IMR-90 (cell line): ENCODE measurements at regions not wholly inside any gene's neighbourhood (a gene's known extent, or its start where the extent isn't known, plus 50 kb on each side); places are given as distances from the start of the nearest gene placed in this dataset.

Source experiments
- ATAC-seq: fragments of 200-7000 bp; cut with Tn5 transposase; 2 replicates; pipeline ENCODE4 v1.9.1; 2020; ENCODE audit warnings: low read depth, mild to moderate bottlenecking, moderate library complexity
- BruUV-seq: library from RNA; stranded (reverse); fragments of 400-500 nt; replicated peaks from 2 replicates; lab custom pipeline; 2021; lab: Mats Ljungman, UMichigan
- CTCF ChIA-PET: fragments of 300-600 bp; formaldehyde crosslinking; extraction: SDS; loops from one replicate; lab custom pipeline; 2021; ENCODE audit warnings: antibody characterized with exemption; lab: Yijun Ruan, JAX
- POLR2A ChIA-PET: fragments of 300-600 bp; sonication (Branson Sonifier 250); formaldehyde crosslinking; loops from one replicate; lab custom pipeline; 2022; ENCODE audit warnings: antibody characterized with exemption; ENCODE audit not compliant: unreplicated experiment; lab: Charles Lee
- DNase-seq: peaks from one replicate; pipeline ENCODE4 v3.0.0; 2013
- H2AFZ ChIP-seq: replicated peaks from 2 replicates; pipeline ENCODE3; 2013; ENCODE audit warnings: low read length, mild to moderate bottlenecking; ENCODE audit not compliant: poor library complexity
- H2AK5ac ChIP-seq: 2 replicates; pipeline ENCODE4 v1.6.1; 2013; ENCODE audit warnings: low read depth, low read length, inconsistent platforms
- H2AK9ac ChIP-seq: replicated peaks from 2 replicates; pipeline ENCODE3; 2013; ENCODE audit warnings: mild to moderate bottlenecking, low read depth, low read length, moderate library complexity; ENCODE audit not compliant: poor library complexity
- H2BK120ac ChIP-seq: 2 replicates; pipeline ENCODE4 v1.6.1; 2013; ENCODE audit warnings: low read depth, low read length, inconsistent platforms
- H2BK15ac ChIP-seq: 3 replicates; pipeline ENCODE4 v1.6.1; 2013; ENCODE audit warnings: low read depth, low read length, inconsistent platforms
- H2BK20ac ChIP-seq: 2 replicates; pipeline ENCODE4 v1.6.1; 2013; ENCODE audit warnings: low read depth, mild to moderate bottlenecking, inconsistent platforms, low read length, moderate library complexity
- H2BK5ac ChIP-seq: 2 replicates; pipeline ENCODE4 v1.6.1; 2013; ENCODE audit warnings: mild to moderate bottlenecking, low read depth, low read length, inconsistent platforms; ENCODE audit not compliant: poor library complexity, severe bottlenecking
- H3K14ac ChIP-seq: replicated peaks from 2 replicates; pipeline ENCODE4 v1.6.1; 2013; ENCODE audit warnings: low read depth, low read length, inconsistent platforms
- H3K18ac ChIP-seq: 2 replicates; pipeline ENCODE4 v1.6.1; 2013; ENCODE audit warnings: low read depth, low read length, control low read depth
- H3K23ac ChIP-seq: 2 replicates; pipeline ENCODE4 v1.6.1; 2013; ENCODE audit warnings: low read depth, low read length, inconsistent platforms
- H3K27ac ChIP-seq: 2 replicates; pipeline ENCODE4 v1.5.1; 2013; ENCODE audit warnings: mild to moderate bottlenecking, control low read depth, low read length; ENCODE audit not compliant: insufficient read depth
- H3K27me3 ChIP-seq: 2 replicates; pipeline ENCODE4 v1.6.1; 2013; ENCODE audit warnings: low read length; ENCODE audit not compliant: control insufficient read depth, insufficient read depth
- H3K36me3 ChIP-seq: 2 replicates; pipeline ENCODE4 v1.6.1; 2013; ENCODE audit warnings: low read length, mixed read lengths; ENCODE audit not compliant: control insufficient read depth, insufficient read depth
- H3K4ac ChIP-seq: 2 replicates; pipeline ENCODE4 v1.6.1; 2013; ENCODE audit warnings: low read depth, low read length, inconsistent platforms
- H3K4me1 ChIP-seq: 2 replicates; pipeline ENCODE4 v1.6.1; 2013; ENCODE audit warnings: low read length, mixed read lengths; ENCODE audit not compliant: control insufficient read depth, insufficient read depth
- H3K4me2 ChIP-seq: 2 replicates; pipeline ENCODE4 v1.6.1; 2013; ENCODE audit warnings: low read depth, mild to moderate bottlenecking, control low read depth, low read length, moderate library complexity
- H3K4me3 ChIP-seq: 2 replicates; pipeline ENCODE4 v1.5.1; 2013; ENCODE audit warnings: low read depth, mild to moderate bottlenecking, control low read depth, low read length, moderate library complexity; ENCODE audit not compliant: insufficient read depth
- H3K56ac ChIP-seq: 2 replicates; pipeline ENCODE4 v1.6.1; 2013; ENCODE audit warnings: low read length, inconsistent platforms; ENCODE audit not compliant: insufficient read depth; ENCODE audit errors: extremely low read depth
- H3K79me1 ChIP-seq, 2 experiments: 2 replicates each; pipeline ENCODE4 v1.6.1; 2013; ENCODE audit warnings: low read length in 2 of 2, inconsistent platforms in 1 of 2, low read depth in 1 of 2
- H3K9ac ChIP-seq: 2 replicates; pipeline ENCODE4 v1.6.1; 2013; ENCODE audit warnings: low read depth, low read length, control low read depth
- H3K9me1 ChIP-seq: 2 replicates; pipeline ENCODE4 v1.6.1; 2013; ENCODE audit warnings: low read length, inconsistent platforms; ENCODE audit not compliant: insufficient read depth
- H3K9me3 ChIP-seq: 2 replicates; pipeline ENCODE4 v1.6.1; 2013; ENCODE audit warnings: low read length; ENCODE audit not compliant: control insufficient read depth, insufficient read depth
- H4K20me1 ChIP-seq: 2 replicates; pipeline ENCODE4 v1.6.1; 2013; ENCODE audit warnings: low read length, inconsistent platforms; ENCODE audit not compliant: insufficient read depth
- H4K5ac ChIP-seq: 2 replicates; pipeline ENCODE4 v1.6.1; 2013; ENCODE audit warnings: mild to moderate bottlenecking, low read depth, low read length, control low read depth
- H4K8ac ChIP-seq, 2 experiments: 2 replicates each; pipeline ENCODE4 v1.6.1; 2013; ENCODE audit warnings: low read depth in 2 of 2, low read length in 2 of 2, control low read depth in 1 of 2, inconsistent platforms in 1 of 2
- H4K91ac ChIP-seq: 2 replicates; pipeline ENCODE4 v1.6.1; 2013; ENCODE audit warnings: low read depth, low read length, inconsistent platforms; ENCODE audit not compliant: insufficient read depth
- POLR2A ChIP-seq: IDR thresholded peaks from 2 replicates; pipeline ENCODE4 v1.6.1; 2012; ENCODE audit warnings: mild to moderate bottlenecking, low read depth, low read length
- RCOR1 ChIP-seq: IDR thresholded peaks from 2 replicates; pipeline ENCODE4 v1.6.1; 2012; ENCODE audit warnings: mild to moderate bottlenecking, low read length, improper control_type of control experiment; ENCODE audit not compliant: insufficient replicate concordance
- dilution Hi-C: fragments of 300-500 bp; cut with HindIII; formaldehyde crosslinking; loops from one replicate; pipeline ENCODE4 v1.14.3; 2018; ENCODE audit warnings: low sequenced_read_pairs; ENCODE audit not compliant: unreplicated experiment
- in situ Hi-C: fragments of 300-500 bp; cut with MboI; formaldehyde crosslinking; loops from 3 replicates; pipeline ENCODE4 v1.14.3; 2019; ENCODE audit warnings: low sequenced_read_pairs, inconsistent platforms, mixed read lengths
- intact Hi-C: fragments of 100-400 bp; cut with micrococcal nuclease; formaldehyde crosslinking; loops from 2 replicates; pipeline ENCODE4 v1.10.0; 2022

DNA sequence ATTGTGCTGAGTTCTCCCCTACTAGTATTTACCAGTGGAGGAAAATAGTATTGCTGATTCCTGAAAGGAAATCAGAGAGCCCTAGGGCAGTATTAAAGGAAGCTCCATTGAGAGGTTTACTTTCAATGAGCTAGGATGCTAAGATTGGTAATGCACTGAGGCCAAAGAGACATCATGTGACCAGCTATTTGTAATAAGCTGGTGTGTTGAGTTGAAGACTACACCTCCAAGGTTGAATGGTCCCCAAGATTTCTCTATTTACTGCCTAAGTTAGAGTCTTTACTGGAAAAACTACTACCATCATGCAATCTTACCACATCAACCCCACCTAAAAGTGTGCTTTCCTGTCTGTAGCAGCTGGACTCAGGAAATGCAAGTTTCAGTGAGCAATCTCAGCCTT is 151.5 kb upstream of the GJE1 start:
- TF ChIP-seq RCOR1 (no peak), POLR2A (no peak)
- dilution Hi-C loops (no loop called here), in situ Hi-C loops (loop anchor here (10.0 kb wide), 1 partner anchor 124 kb away; no protein-coding TSS in a partner anchor), intact Hi-C loops (no loop called here)
- no peak overlapping the region for H2BK15ac ChIP-seq
- no peaks in the 10 kb centered on the region for H3K9me3 ChIP-seq
- no peak overlapping the region for H3K4ac ChIP-seq
- no peak overlapping the region for H3K18ac ChIP-seq
- H3K4me1 ChIP-seq = no peaks in the 10 kb centered on the region
- H3K4me2 ChIP-seq = no peak overlapping the region
- BruUV-seq = no TSS peak
- no peak overlapping the region for H2BK5ac ChIP-seq
- H3K56ac ChIP-seq = no peak overlapping the region
- H3K27ac ChIP-seq = no peak overlapping the region
- H3K4me3 ChIP-seq = no peak overlapping the region
- H3K9me1 ChIP-seq = no peaks in the 10 kb centered on the region
- H3K14ac ChIP-seq = no peak overlapping the region
- CTCF ChIA-PET = no interaction called here
- no peak overlapping the region for H4K91ac ChIP-seq
- H2BK20ac ChIP-seq = no peak overlapping the region
- POLR2A ChIA-PET = no interaction called here
- DNase-seq (no peak), ATAC-seq (no peak)
- H2AK9ac ChIP-seq = no peak overlapping the region
- no peaks in the 10 kb centered on the region for H3K36me3 ChIP-seq
- no peak overlapping the region for H3K9ac ChIP-seq
- no peaks in the 10 kb centered on the region for H3K79me1 ChIP-seq
- no peak overlapping the region for H2BK120ac ChIP-seq
- H3K27me3 ChIP-seq = no peaks in the 10 kb centered on the region
- H2AFZ ChIP-seq = no peak overlapping the region
- no peak overlapping the region for H4K5ac ChIP-seq
- H4K8ac ChIP-seq = no peak overlapping the region
- H4K20me1 ChIP-seq = no peaks in the 10 kb centered on the region
- H2AK5ac ChIP-seq = no peak overlapping the region
- no peak overlapping the region for H3K23ac ChIP-seq
